GM06990 (cell line): ENCODE measurements at regions not wholly inside any gene's neighbourhood (a gene's known extent, or its start where the extent isn't known, plus 50 kb on each side); places are given as distances from the start of the nearest gene placed in this dataset.

Experiments used
- DNase-seq: peaks from one replicate; pipeline ENCODE4 v3.0.0-alpha.2; 2011; ENCODE audit not compliant: insufficient read length; ENCODE audit errors: extremely low read depth
- H3K27me3 ChIP-seq: replicated peaks from 2 replicates; pipeline ENCODE4 v1.6.0; 2011; ENCODE audit warnings: low read length; ENCODE audit not compliant: control insufficient read depth, insufficient read depth
- H3K36me3 ChIP-seq: 2 replicates; pipeline ENCODE4 v1.5.1; 2011; ENCODE audit warnings: low read length; ENCODE audit not compliant: control insufficient read depth, insufficient read depth
- H3K4me3 ChIP-seq: replicated peaks from 2 replicates; pipeline ENCODE4 v1.5.1; 2011; ENCODE audit warnings: low read depth, mild to moderate bottlenecking, control low read depth, low read length
- CTCF ChIP-seq: IDR thresholded peaks from 2 replicates; pipeline ENCODE4 v1.5.1; 2011; ENCODE audit warnings: low read length, control low read depth, mild to moderate bottlenecking, inconsistent platforms; ENCODE audit not compliant: insufficient read depth, poor library complexity, severe bottlenecking

GRCh38 chr21:35681946-35682345 lies 378.4 kb downstream of the SETD4 start:
- H3K4me3 ChIP-seq, result no peak overlapping the region
- H3K36me3 ChIP-seq, result no peaks in the 10 kb centered on the region
- DNase-seq, result no peak
- no peaks in the 10 kb centered on the region; the same call in 1 of the 2 replicates for H3K27me3 ChIP-seq
- no peak for TF ChIP-seq CTCF

- no peak overlapping the region for H3K4me3 ChIP-seq
- TF ChIP-seq CTCF, result no peak
- no peaks in the 10 kb centered on the region; the same call in 1 of the 2 replicates for H3K27me3 ChIP-seq
- H3K36me3 ChIP-seq, result no peaks in the 10 kb centered on the region
- DNase-seq, result no peak
Observed at GRCh38 chr21:35679076-35679475, 381.2 kb downstream of the SETD4 start.

GRCh38 chr21:35678393-35678792 lies 381.9 kb downstream of the SETD4 start:
- no peaks in the 10 kb centered on the region for H3K36me3 ChIP-seq
- no peak for DNase-seq
- H3K4me3 ChIP-seq, result no peak overlapping the region
- H3K27me3 ChIP-seq, result no peaks in the 10 kb centered on the region; the same call in 1 of the 2 replicates
- no peak for TF ChIP-seq CTCF

GRCh38 chr21:35677298-35677841 lies 383.0 kb downstream of the SETD4 start:
- H3K4me3 ChIP-seq, result no peak overlapping the region
- H3K36me3 ChIP-seq, result no peaks in the 10 kb centered on the region
- H3K27me3 ChIP-seq, result no peaks in the 10 kb centered on the region; the same call in 1 of the 2 replicates
- no peak for DNase-seq
- TF ChIP-seq CTCF, result no peak

- TF ChIP-seq CTCF, result no peak
- DNase-seq, result no peak
- Histone ChIP-seq H3K4me3 (no peak overlapping the region), H3K27me3 (no peaks in the 10 kb centered on the region; the same call in 1 of the 2 replicates), H3K36me3 (no peaks in the 10 kb centered on the region)
Observed at GRCh38 chr21:35674895-35675470, 385.3 kb downstream of the SETD4 start.
